ENCODE measurements at regions not wholly inside any gene's neighbourhood (a gene's known extent, or its start where the extent isn't known, plus 50 kb on each side); places are given as distances from the start of the nearest gene placed in this dataset.

DNA sequence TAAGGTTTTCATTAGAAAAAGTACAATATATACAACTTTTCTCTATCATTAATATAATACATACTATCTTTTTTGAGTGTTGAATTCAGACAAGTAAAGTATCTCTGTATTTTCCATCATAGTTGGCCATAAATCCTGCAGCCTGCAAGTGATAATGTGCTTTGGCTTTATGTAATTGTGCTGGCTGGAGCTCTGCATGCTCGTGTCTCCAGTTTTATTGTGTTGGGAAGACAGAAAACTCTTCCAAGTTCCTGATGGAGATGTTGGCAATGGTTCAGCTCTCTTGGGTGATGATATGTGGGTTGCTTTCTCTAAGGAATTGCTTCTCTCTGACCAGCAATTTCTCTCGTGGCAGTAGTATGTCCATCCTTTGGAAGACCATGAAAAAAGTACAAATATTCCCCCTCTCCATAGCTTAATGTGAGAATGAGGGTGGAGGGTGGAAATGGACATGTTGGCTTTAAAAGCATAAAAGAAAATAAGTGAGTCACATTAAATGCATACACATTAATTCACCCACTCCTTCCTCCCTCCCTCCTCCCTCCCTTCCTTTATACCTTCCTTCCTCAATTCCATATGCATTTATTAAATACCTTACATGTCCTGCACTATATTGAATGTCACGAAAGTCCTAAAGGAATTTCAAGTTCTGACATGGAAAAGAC lies 344.2 kb downstream of the MTX2 start:
- no TSS peak for BruUV-seq (replicated peaks)
- Histone ChIP-seq H3K4me3 (no peak overlapping the region), H4K20me1 (ENCODE audit: insufficient read depth) (no peaks in the 10 kb centered on the region), H3F3A (ENCODE audit: insufficient read depth, low read depth) (no peaks in the 10 kb centered on the region), H3K27ac (no peak overlapping the region), H3K9me2 (ENCODE audit: insufficient read depth) (peaks cover 5% of the 10 kb centered on the region; the same call in 1 of the 2 replicates), H2AFZ (no peak overlapping the region), H3K27me3 (ENCODE audit: insufficient read depth, low read depth) (no peaks in the 10 kb centered on the region), H3K36me3 (ENCODE audit: low read depth) (no peaks in the 10 kb centered on the region), H3K4me1 (replicated peaks; ENCODE audit: insufficient read depth) (peaks cover 14% of the 10 kb centered on the region), H3K9me3 (ENCODE audit: insufficient read depth, low read depth) (no peaks in the 10 kb centered on the region), H3K79me2 (ENCODE audit: low read depth) (no peaks in the 10 kb centered on the region), H3K4me2 (no peak overlapping the region; the same call in 1 of the 2 replicates)
- CTCF ChIA-PET, result interaction anchor here (1.0 to 1.8 kb wide), 3 partner anchors 31 to 158 kb away, joined by 3 to 11 read pairs (median 5); no protein-coding TSS in a partner anchor
- intact Hi-C loops (cut with micrococcal nuclease; ENCODE audit: unreplicated experiment), result loop anchor here (1.0 to 5.0 kb wide), 2 partner anchors 8 to 106 kb away; no protein-coding TSS in a partner anchor
- POLR2A ChIA-PET (ENCODE audit: unreplicated experiment), result interaction anchor here (0.6 kb wide), 2 partner anchors 295 to 936 kb away, joined by 3 to 4 read pairs; no protein-coding TSS in a partner anchor
- TF ChIP-seq EZH2 (IDR thresholded peaks at IDR 0.05; ENCODE audit: low read depth), result no peak
- TF ChIP-seq, protein P1, sequence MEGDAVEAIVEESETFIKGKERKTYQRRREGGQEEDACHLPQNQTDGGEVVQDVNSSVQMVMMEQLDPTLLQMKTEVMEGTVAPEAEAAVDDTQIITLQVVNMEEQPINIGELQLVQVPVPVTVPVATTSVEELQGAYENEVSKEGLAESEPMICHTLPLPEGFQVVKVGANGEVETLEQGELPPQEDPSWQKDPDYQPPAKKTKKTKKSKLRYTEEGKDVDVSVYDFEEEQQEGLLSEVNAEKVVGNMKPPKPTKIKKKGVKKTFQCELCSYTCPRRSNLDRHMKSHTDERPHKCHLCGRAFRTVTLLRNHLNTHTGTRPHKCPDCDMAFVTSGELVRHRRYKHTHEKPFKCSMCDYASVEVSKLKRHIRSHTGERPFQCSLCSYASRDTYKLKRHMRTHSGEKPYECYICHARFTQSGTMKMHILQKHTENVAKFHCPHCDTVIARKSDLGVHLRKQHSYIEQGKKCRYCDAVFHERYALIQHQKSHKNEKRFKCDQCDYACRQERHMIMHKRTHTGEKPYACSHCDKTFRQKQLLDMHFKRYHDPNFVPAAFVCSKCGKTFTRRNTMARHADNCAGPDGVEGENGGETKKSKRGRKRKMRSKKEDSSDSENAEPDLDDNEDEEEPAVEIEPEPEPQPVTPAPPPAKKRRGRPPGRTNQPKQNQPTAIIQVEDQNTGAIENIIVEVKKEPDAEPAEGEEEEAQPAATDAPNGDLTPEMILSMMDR (conservative IDR thresholded peaks at IDR 0.05), result no peak
- DNase-seq, result no peak

DNA sequence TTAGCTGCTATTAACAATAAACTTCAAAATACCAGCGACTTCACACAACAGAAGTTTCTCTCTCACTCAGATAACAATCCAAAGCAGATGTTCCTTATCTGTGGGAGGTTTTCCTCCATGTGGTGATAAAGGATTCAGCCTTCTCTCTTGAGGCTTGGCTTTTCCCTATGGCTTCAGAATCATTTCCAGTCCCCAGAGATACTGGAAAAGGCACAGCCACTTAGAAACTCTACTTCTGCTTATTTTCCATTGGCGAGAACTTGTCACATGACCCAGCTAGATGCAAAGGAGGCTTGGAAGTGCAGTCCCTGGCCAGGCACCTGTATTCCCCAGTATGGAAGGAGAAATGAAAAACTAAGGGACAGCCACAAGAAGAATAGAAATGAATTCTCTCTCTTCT lies 344.8 kb downstream of the MTX2 start:
- TF ChIP-seq, protein P1 (conservative IDR thresholded peaks at IDR 0.05), result no peak
- no peak for TF ChIP-seq EZH2 (IDR thresholded peaks at IDR 0.05; ENCODE audit: low read depth)
- Histone ChIP-seq H3K27me3 (ENCODE audit: insufficient read depth, low read depth) (no peaks in the 10 kb centered on the region), H3F3A (ENCODE audit: insufficient read depth, low read depth) (no peaks in the 10 kb centered on the region), H3K36me3 (ENCODE audit: low read depth) (no peaks in the 10 kb centered on the region), H3K27ac (no peak overlapping the region), H3K4me1 (replicated peaks; ENCODE audit: insufficient read depth) (peaks cover 14% of the 10 kb centered on the region), H3K9me2 (ENCODE audit: insufficient read depth) (peaks cover 5% of the 10 kb centered on the region; the same call in 1 of the 2 replicates), H3K9me3 (ENCODE audit: insufficient read depth, low read depth) (no peaks in the 10 kb centered on the region), H2AFZ (no peak overlapping the region), H3K4me2 (no peak overlapping the region), H3K79me2 (ENCODE audit: low read depth) (no peaks in the 10 kb centered on the region), H4K20me1 (ENCODE audit: insufficient read depth) (no peaks in the 10 kb centered on the region), H3K4me3 (no peak overlapping the region)
- no TSS peak for BruUV-seq (replicated peaks)
- no peak for DNase-seq
- CTCF ChIA-PET, result interaction anchor here (0.6 kb wide), 1 partner anchor 17 kb away, joined by 3 read pairs; no protein-coding TSS in a partner anchor
- intact Hi-C loops (cut with micrococcal nuclease; ENCODE audit: unreplicated experiment), result loop anchor here (5.0 kb wide), 1 partner anchor 107 kb away; no protein-coding TSS in a partner anchor
- POLR2A ChIA-PET (ENCODE audit: unreplicated experiment), result interaction anchor here (0.6 kb wide), 1 partner anchor 936 kb away, joined by 3 read pairs; no protein-coding TSS in a partner anchor

DNA sequence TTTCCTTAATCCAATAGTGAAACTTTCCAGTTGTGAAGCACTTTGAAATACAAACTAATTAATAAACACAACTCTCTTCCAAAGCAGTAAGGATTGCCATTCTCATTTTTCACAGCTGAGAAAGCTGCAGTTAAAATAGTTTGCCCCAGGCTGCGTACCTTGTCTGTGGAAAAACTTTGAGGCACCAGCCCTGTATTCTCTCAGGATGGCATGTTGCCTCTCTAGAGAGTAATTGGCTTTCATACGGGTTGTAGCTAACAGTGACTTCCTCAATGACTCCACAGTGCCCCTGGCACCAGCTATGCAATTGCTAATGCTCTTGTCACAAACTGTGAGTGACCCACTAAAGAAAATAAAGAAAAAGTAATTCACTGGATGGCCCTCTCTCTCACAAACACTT lies 345.7 kb downstream of the MTX2 start:
- Histone ChIP-seq H3K79me2 (ENCODE audit: low read depth) (no peaks in the 10 kb centered on the region), H3K9me2 (ENCODE audit: insufficient read depth) (peaks cover 5% of the 10 kb centered on the region; the same call in 1 of the 2 replicates), H3K36me3 (ENCODE audit: low read depth) (no peaks in the 10 kb centered on the region), H3K27ac (no peak overlapping the region), H3K9me3 (ENCODE audit: insufficient read depth, low read depth) (no peaks in the 10 kb centered on the region), H3K4me1 (replicated peaks; ENCODE audit: insufficient read depth) (peaks cover 14% of the 10 kb centered on the region), H3K27me3 (ENCODE audit: insufficient read depth, low read depth) (peaks cover 4% of the 10 kb centered on the region; the same call in 1 of the 2 replicates), H3F3A (ENCODE audit: insufficient read depth, low read depth) (no peaks in the 10 kb centered on the region), H3K4me3 (no peak overlapping the region), H4K20me1 (ENCODE audit: insufficient read depth) (no peaks in the 10 kb centered on the region), H3K4me2 (no peak overlapping the region), H2AFZ (no peak overlapping the region)
- ChIA-PET POLR2A (ENCODE audit: unreplicated experiment) (no interaction called here), CTCF (no interaction called here)
- TF ChIP-seq, protein P1 (conservative IDR thresholded peaks at IDR 0.05), result no peak
- TF ChIP-seq EZH2 (IDR thresholded peaks at IDR 0.05; ENCODE audit: low read depth), result no peak
- BruUV-seq (replicated peaks), result no TSS peak
- no peak for DNase-seq
- intact Hi-C loops (cut with micrococcal nuclease; ENCODE audit: unreplicated experiment), result loop anchor here (5.0 kb wide), 1 partner anchor 108 kb away; no protein-coding TSS in a partner anchor

Measured in PC-9 (cell line).